ENCODE measurements at regions not wholly inside any gene's neighbourhood (a gene's known extent, or its start where the extent isn't known, plus 50 kb on each side); places are given as distances from the start of the nearest gene placed in this dataset.

DNA sequence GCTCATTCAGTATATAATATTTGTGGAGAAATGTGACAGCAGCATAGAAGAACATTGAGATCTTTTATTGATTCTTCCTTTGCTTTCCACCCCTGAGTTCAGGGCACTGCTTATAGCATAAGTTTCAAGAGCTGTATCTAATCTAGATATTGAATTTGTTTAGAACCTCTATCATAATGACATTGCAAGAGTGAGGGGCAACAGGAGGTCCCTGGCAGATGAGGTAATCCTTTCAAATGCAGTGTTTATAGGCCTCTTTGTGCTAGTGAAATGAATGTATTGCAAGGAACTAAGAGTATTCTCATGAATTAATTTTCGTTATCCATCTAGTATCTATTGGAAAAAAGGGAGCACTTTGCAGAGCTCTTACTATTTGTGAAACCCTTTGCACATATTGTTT is 167.2 kb upstream of the FERD3L start:
- no peak for TF ChIP-seq POLR2A (IDR thresholded peaks at IDR 0.05)
- TF ChIP-seq CTCF (IDR thresholded peaks at IDR 0.05): no peak
